ENCODE measurements at regions not wholly inside any gene's neighbourhood (a gene's known extent, or its start where the extent isn't known, plus 50 kb on each side); places are given as distances from the start of the nearest gene placed in this dataset.

DNA sequence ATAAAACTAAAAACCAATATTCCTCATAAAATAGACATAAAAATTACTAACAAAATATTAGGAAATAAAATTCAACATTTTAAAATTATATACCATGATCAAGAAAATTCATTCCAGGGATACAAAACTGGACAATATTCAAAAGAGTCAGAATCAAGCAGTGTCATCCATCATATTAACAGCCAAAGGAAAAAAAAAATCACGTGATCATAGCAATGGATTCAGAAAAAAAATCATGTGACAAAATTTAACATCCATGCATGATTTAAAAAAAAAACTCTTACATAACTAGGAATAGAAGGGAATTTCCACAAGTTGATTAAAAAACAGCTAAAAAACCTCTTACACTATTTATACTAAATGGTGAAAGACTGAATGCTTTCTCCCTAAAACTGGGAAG, 95.3 kb upstream of the USP47 start:
- TF ChIP-seq, protein P1, sequence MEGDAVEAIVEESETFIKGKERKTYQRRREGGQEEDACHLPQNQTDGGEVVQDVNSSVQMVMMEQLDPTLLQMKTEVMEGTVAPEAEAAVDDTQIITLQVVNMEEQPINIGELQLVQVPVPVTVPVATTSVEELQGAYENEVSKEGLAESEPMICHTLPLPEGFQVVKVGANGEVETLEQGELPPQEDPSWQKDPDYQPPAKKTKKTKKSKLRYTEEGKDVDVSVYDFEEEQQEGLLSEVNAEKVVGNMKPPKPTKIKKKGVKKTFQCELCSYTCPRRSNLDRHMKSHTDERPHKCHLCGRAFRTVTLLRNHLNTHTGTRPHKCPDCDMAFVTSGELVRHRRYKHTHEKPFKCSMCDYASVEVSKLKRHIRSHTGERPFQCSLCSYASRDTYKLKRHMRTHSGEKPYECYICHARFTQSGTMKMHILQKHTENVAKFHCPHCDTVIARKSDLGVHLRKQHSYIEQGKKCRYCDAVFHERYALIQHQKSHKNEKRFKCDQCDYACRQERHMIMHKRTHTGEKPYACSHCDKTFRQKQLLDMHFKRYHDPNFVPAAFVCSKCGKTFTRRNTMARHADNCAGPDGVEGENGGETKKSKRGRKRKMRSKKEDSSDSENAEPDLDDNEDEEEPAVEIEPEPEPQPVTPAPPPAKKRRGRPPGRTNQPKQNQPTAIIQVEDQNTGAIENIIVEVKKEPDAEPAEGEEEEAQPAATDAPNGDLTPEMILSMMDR (IDR thresholded peaks at IDR 0.05), result no peak
- TF ChIP-seq POLR2A (IDR thresholded peaks at IDR 0.05) (no peak), POLR2AphosphoS5 (IDR thresholded peaks at IDR 0.05) (no peak), EP300 (IDR thresholded peaks at IDR 0.05) (no peak)
